ENCODE measurements at regions not wholly inside any gene's neighbourhood (a gene's known extent, or its start where the extent isn't known, plus 50 kb on each side); places are given as distances from the start of the nearest gene placed in this dataset.

GRCh38 chr10:1952126-1953095 is 215.1 kb upstream of the ADARB2 start:
- H3K4me1 Mint-ChIP-seq, result peaks cover 4% of the 10 kb centered on the region

GRCh38 chr10:1950803-1951495 is 213.6 kb upstream of the ADARB2 start:
- H3K4me1 Mint-ChIP-seq, result no peaks in the 10 kb centered on the region
- H3K27me3 Mint-ChIP-seq, result no peaks in the 10 kb centered on the region
- H3K36me3 Mint-ChIP-seq, result no peaks in the 10 kb centered on the region
- peaks cover 7% of the 10 kb centered on the region for H3K9me3 Mint-ChIP-seq
- no peak for DNase-seq
- CTCF ChIA-PET, result no interaction called here
- no peak overlapping the region for H3K4me3 Mint-ChIP-seq
- H3K27ac Mint-ChIP-seq, result no peak overlapping the region

More at GRCh38 chr10:1952126-1953095, 215.1 kb upstream of the ADARB2 start:
- no peak overlapping the region for H3K27ac Mint-ChIP-seq
- no peaks in the 10 kb centered on the region for H3K27me3 Mint-ChIP-seq
- CTCF ChIA-PET, result no interaction called here
- H3K36me3 Mint-ChIP-seq, result no peaks in the 10 kb centered on the region
- DNase-seq, result no peak
- peaks cover 7% of the 10 kb centered on the region for H3K9me3 Mint-ChIP-seq
- H3K4me3 Mint-ChIP-seq, result no peak overlapping the region

- Mint-ChIP-seq H3K9me3 (peaks cover 3% of the 10 kb centered on the region), H3K27ac (no peak overlapping the region), H3K36me3 (no peaks in the 10 kb centered on the region), H3K4me3 (no peak overlapping the region), H3K4me1 (peaks cover 12% of the 10 kb centered on the region), H3K27me3 (peaks cover 3% of the 10 kb centered on the region)
- CTCF ChIA-PET, result no interaction called here
- DNase-seq, result no peak
These were observed 210.2 kb upstream of the ADARB2 start for GRCh38 chr10:1947464-1948003.

- peaks cover 3% of the 10 kb centered on the region for H3K27me3 Mint-ChIP-seq
- peaks cover 2% of the 10 kb centered on the region for H3K9me3 Mint-ChIP-seq
- no peak for DNase-seq
- H3K4me1 Mint-ChIP-seq, result peaks cover 20% of the 10 kb centered on the region
- H3K36me3 Mint-ChIP-seq, result no peaks in the 10 kb centered on the region
- H3K27ac Mint-ChIP-seq, result no peak overlapping the region
- H3K4me3 Mint-ChIP-seq, result no peak overlapping the region
- CTCF ChIA-PET, result no interaction called here
These were observed 207.2 kb upstream of the ADARB2 start for GRCh38 chr10:1944487-1944886.

- Mint-ChIP-seq H3K9me3 (peaks cover 6% of the 10 kb centered on the region), H3K27me3 (peaks cover 3% of the 10 kb centered on the region), H3K4me3 (no peak overlapping the region), H3K36me3 (no peaks in the 10 kb centered on the region), H3K4me1 (peaks cover 37% of the 10 kb centered on the region), H3K27ac (peak overlapping the region; percentile 37)
- CTCF ChIA-PET, result no interaction called here
- no peak for DNase-seq
These were observed 205.2 kb upstream of the ADARB2 start for GRCh38 chr10:1942478-1942877.

- CTCF ChIA-PET, result no interaction called here
- DNase-seq, result peak; percentile 55
- Mint-ChIP-seq H3K9me3 (peaks cover 9% of the 10 kb centered on the region), H3K4me3 (peak overlapping the region; percentile 61), H3K4me1 (peaks cover 39% of the 10 kb centered on the region), H3K36me3 (no peaks in the 10 kb centered on the region), H3K27me3 (no peaks in the 10 kb centered on the region), H3K27ac (peak overlapping the region; percentile 94)
These were observed 201.7 kb upstream of the ADARB2 start for GRCh38 chr10:1939016-1939415.

GRCh38 chr10:1938317-1938716 is 201.0 kb upstream of the ADARB2 start:
- CTCF ChIA-PET, result no interaction called here
- H3K27me3 Mint-ChIP-seq, result no peaks in the 10 kb centered on the region
- peak; percentile 68 for DNase-seq
- H3K4me3 Mint-ChIP-seq, result peak overlapping the region; percentile 38
- H3K4me1 Mint-ChIP-seq, result peaks cover 35% of the 10 kb centered on the region
- no peaks in the 10 kb centered on the region for H3K36me3 Mint-ChIP-seq
- H3K27ac Mint-ChIP-seq, result peak overlapping the region; percentile 94
- H3K9me3 Mint-ChIP-seq, result peaks cover 9% of the 10 kb centered on the region

- Mint-ChIP-seq H3K4me3 (no peak overlapping the region), H3K27me3 (peaks cover 8% of the 10 kb centered on the region), H3K36me3 (no peaks in the 10 kb centered on the region), H3K9me3 (peaks cover 9% of the 10 kb centered on the region), H3K27ac (no peak overlapping the region), H3K4me1 (peaks cover 36% of the 10 kb centered on the region)
- CTCF ChIA-PET, result no interaction called here
- DNase-seq, result no peak
These were observed 198.6 kb upstream of the ADARB2 start for GRCh38 chr10:1935912-1936311.

GRCh38 chr10:1933215-1933614 is 195.9 kb upstream of the ADARB2 start:
- peaks cover 5% of the 10 kb centered on the region for H3K9me3 Mint-ChIP-seq
- CTCF ChIA-PET, result no interaction called here
- H3K36me3 Mint-ChIP-seq, result no peaks in the 10 kb centered on the region
- peaks cover 20% of the 10 kb centered on the region for H3K4me1 Mint-ChIP-seq
- H3K4me3 Mint-ChIP-seq, result no peak overlapping the region
- peaks cover 12% of the 10 kb centered on the region for H3K27me3 Mint-ChIP-seq
- DNase-seq, result no peak
- no peak overlapping the region for H3K27ac Mint-ChIP-seq

GRCh38 chr10:1932692-1933094 is 195.4 kb upstream of the ADARB2 start:
- no peaks in the 10 kb centered on the region for H3K36me3 Mint-ChIP-seq
- CTCF ChIA-PET, result no interaction called here
- H3K27ac Mint-ChIP-seq, result no peak overlapping the region
- peaks cover 5% of the 10 kb centered on the region for H3K9me3 Mint-ChIP-seq
- H3K27me3 Mint-ChIP-seq, result peaks cover 12% of the 10 kb centered on the region
- no peak for DNase-seq
- peak overlapping the region; percentile 40 for H3K4me3 Mint-ChIP-seq
- peaks cover 17% of the 10 kb centered on the region for H3K4me1 Mint-ChIP-seq

- Mint-ChIP-seq H3K36me3 (no peaks in the 10 kb centered on the region), H3K27ac (no peak overlapping the region), H3K27me3 (peaks cover 12% of the 10 kb centered on the region), H3K9me3 (no peaks in the 10 kb centered on the region), H3K4me1 (peaks cover 13% of the 10 kb centered on the region), H3K4me3 (no peak overlapping the region)
- DNase-seq, result no peak
- CTCF ChIA-PET, result no interaction called here
These were observed 191.3 kb upstream of the ADARB2 start for GRCh38 chr10:1928606-1929005.

- Mint-ChIP-seq H3K27ac (no peak overlapping the region), H3K36me3 (no peaks in the 10 kb centered on the region), H3K9me3 (no peaks in the 10 kb centered on the region), H3K27me3 (peaks cover 4% of the 10 kb centered on the region), H3K4me3 (no peak overlapping the region), H3K4me1 (no peaks in the 10 kb centered on the region)
- DNase-seq, result no peak
- CTCF ChIA-PET, result no interaction called here
These were observed 186.7 kb upstream of the ADARB2 start for GRCh38 chr10:1923998-1924397.

- CTCF ChIA-PET, result no interaction called here
- H3K4me3 Mint-ChIP-seq, result no peak overlapping the region
- H3K36me3 Mint-ChIP-seq, result no peaks in the 10 kb centered on the region
- H3K9me3 Mint-ChIP-seq, result no peaks in the 10 kb centered on the region
- no peaks in the 10 kb centered on the region for H3K4me1 Mint-ChIP-seq
- H3K27me3 Mint-ChIP-seq, result peaks cover 4% of the 10 kb centered on the region
- no peak overlapping the region for H3K27ac Mint-ChIP-seq
- DNase-seq, result no peak
These were observed 186.3 kb upstream of the ADARB2 start for GRCh38 chr10:1923586-1923985.

GRCh38 chr10:1920941-1921340 is 183.6 kb upstream of the ADARB2 start:
- Mint-ChIP-seq H3K9me3 (no peaks in the 10 kb centered on the region), H3K36me3 (no peaks in the 10 kb centered on the region), H3K27me3 (no peaks in the 10 kb centered on the region), H3K4me3 (no peak overlapping the region), H3K4me1 (no peaks in the 10 kb centered on the region), H3K27ac (no peak overlapping the region)
- CTCF ChIA-PET, result no interaction called here
- DNase-seq, result no peak

- CTCF ChIA-PET, result no interaction called here
- DNase-seq, result no peak
- Mint-ChIP-seq H3K36me3 (no peaks in the 10 kb centered on the region), H3K4me1 (no peaks in the 10 kb centered on the region), H3K27ac (no peak overlapping the region), H3K4me3 (no peak overlapping the region), H3K27me3 (no peaks in the 10 kb centered on the region), H3K9me3 (no peaks in the 10 kb centered on the region)
These were observed 182.8 kb upstream of the ADARB2 start for GRCh38 chr10:1920127-1920526.

Data from activated naive CD4-positive, alpha-beta T cell treated with anti-CD3 and anti-CD28 coated beads, Interleukin-2, amount 10 ng/mL, durations not matched to agents 7 days and 5 days (primary cell).